Fibroblast of pulmonary artery (primary cell): ENCODE measurements at regions not wholly inside any gene's neighbourhood (a gene's known extent, or its start where the extent isn't known, plus 50 kb on each side); places are given as distances from the start of the nearest gene placed in this dataset.
"Not testable (repeated sequence)": the region's sequence is repeated elsewhere in the genome, so short reads cannot be mapped to it uniquely, and the experiment has no call there.

ENCODE experiments used
- DNase-seq: peaks from one replicate; pipeline ENCODE4 v3.0.0-alpha.2; 2010; ENCODE audit warnings: low read depth
- H3K4me3 ChIP-seq: replicated peaks from 2 replicates; pipeline ENCODE4 v1.5.1; 2011; ENCODE audit warnings: low read depth, mild to moderate bottlenecking, control low read depth, low read length, moderate library complexity
- TF ChIP-seq, protein P1 (sequence below): IDR thresholded peaks from 2 replicates; pipeline ENCODE4 v1.5.1; 2011; ENCODE audit warnings: mild to moderate bottlenecking, control low read depth, low read length, inconsistent platforms; ENCODE audit errors: missing control alignments

DNA sequence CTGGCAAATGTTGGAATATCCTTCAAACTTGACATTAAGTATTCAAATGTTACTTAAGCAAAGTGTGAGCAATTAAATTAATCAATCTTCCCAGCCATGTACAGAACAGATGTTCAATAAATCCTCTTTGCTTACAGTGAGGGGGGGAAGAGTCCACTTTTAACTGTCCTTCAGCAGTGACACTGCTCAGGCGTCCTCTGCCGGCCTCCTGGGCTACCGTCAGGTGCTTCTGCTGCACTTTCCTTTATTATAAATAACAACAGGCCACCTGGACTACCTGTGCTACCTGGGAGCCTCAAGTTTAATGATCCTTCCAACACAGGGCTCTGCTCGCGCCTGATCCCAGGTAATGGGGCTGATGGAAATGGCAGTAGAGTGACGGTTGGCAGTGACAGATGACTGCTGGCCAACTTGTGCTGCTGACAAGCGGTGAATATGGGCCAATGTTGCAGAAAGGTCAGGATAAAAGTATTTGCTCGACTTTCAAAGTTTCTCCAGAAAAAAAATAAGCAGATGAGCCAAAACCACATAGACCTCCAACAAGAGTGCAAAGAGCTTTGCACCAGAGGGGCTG lies 460.0 kb upstream of the ZNF507 start:
- H3K4me3 ChIP-seq: no peak overlapping the region
- no peak for DNase-seq
- TF ChIP-seq, protein P1, sequence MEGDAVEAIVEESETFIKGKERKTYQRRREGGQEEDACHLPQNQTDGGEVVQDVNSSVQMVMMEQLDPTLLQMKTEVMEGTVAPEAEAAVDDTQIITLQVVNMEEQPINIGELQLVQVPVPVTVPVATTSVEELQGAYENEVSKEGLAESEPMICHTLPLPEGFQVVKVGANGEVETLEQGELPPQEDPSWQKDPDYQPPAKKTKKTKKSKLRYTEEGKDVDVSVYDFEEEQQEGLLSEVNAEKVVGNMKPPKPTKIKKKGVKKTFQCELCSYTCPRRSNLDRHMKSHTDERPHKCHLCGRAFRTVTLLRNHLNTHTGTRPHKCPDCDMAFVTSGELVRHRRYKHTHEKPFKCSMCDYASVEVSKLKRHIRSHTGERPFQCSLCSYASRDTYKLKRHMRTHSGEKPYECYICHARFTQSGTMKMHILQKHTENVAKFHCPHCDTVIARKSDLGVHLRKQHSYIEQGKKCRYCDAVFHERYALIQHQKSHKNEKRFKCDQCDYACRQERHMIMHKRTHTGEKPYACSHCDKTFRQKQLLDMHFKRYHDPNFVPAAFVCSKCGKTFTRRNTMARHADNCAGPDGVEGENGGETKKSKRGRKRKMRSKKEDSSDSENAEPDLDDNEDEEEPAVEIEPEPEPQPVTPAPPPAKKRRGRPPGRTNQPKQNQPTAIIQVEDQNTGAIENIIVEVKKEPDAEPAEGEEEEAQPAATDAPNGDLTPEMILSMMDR: no peak

DNA sequence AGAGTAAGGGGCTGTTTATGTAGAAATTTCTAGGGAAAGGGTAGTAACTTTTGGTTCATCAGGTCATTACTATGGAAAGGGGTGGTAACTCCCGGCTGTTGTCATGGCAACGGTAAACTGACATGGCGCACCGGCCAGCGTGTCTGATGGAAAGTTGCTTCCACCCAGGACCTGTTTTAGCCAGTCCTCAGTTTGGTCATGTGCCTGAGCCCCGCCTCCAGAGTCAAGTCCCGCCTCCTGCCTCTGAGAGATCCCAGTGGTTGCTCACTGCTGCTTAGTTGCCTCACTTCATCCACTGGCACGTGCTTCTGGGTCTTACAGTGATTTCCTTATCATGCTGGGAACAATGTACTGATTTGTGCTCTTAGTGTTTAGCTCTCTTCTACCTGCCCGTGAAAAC lies 455.2 kb upstream of the ZNF507 start:
- TF ChIP-seq, protein P1: no peak
- no peak overlapping the region for H3K4me3 ChIP-seq

DNA sequence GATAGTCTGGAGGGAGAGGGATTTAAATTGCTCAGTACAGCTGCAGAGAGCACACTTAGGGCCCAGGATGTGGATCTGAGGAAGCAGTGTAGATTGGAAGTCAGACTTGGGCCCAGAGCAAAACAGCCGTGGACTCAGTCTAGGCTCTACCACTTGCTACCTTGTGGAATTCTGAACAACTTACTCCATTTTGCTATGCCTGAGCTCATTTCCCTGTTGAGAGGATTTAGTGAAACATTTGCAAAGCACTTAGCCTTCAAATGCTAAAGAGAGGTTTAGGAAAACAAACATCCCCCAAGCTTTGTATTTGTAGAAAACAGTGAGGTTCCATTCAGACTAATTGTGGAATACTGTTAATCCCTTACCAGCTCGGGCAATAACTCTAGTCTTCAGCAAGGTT lies 453.4 kb upstream of the ZNF507 start:
- TF ChIP-seq, protein P1: no peak
- no peak for DNase-seq
- H3K4me3 ChIP-seq: no peak overlapping the region

More for the DNA sequence above, 455.2 kb upstream of the ZNF507 start:
- no peak for DNase-seq

DNA sequence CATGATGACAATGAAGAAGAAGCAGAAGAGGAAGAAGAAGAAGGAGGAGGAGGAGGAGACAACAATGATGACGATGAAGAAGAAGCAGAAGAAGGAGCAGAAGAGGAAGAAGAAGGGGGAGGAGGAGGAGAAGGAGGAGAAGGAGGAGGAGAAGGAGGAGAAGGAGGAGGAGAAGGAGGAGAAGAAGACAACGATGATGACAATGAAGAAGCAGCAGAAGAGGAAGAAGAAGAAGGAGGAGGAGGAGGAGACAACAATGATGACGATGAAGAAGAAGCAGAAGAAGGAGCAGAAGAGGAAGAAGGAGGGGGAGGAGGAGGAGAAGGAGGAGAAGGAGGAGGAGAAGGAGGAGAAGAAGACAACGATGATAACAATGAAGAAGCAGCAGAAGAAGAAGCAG lies 451.9 kb upstream of the ZNF507 start:
- DNase-seq, H3K4me3 ChIP-seq: not testable (repeated sequence)

DNA sequence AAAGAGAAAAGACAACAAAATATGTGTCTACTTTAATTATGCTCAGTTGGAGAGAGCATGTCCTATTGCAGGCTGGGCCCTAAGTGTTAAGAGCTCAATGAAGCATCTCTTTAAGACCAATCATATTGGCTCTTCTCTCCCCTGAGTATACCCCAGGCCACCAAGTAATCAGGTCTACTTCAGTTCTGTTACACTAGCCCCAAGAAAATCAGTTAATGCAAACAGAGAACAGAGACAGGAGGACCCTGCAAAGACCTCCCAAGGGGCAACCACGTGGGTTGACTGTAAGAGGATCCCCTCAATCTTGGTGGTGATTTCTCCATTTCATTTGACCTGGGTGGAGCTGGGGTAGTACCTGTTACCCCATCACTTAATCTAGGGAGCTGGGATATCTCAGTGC lies 451.0 kb upstream of the ZNF507 start:
- no peak overlapping the region for H3K4me3 ChIP-seq
- DNase-seq: no peak
- TF ChIP-seq, protein P1: no peak

DNA sequence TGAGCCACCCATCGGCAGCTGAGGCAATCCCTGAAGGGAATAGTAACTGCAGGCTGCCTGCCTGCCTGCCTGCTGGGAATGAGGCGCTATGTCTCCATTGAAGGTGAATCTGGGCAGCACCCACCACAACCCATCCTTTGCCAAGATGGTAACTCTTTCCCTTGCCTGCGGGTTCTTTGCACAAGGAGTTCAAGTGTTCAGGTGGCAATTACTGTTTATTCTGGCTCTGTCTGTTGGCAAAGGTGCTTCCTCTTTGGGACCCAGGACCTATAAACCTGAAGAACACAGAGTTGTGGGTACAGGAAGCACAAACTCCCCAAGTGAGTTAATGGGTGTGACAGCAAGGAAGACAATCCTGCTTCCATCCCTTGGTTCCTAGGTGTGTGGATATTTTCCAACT lies 448.1 kb upstream of the ZNF507 start:
- no peak overlapping the region for H3K4me3 ChIP-seq
- no peak for DNase-seq
- TF ChIP-seq, protein P1: no peak

DNA sequence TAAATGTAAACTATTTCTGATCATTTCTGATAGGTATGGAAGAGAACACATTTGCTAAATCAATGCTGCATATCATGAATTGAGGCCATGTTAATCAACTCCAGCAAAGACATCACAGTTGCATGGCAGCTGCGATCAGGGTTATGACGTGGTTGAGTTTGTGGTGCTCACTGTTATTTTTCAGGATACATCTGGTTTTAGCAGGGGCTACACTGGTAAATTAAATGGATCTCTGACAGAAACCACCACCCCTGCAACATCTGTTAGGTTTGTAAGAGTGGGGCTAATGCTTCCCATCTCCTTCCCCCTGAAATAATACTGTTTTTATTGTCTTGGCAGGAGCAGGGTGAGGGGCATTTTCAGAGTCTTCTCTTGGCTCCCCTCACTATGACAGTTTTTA lies 444.4 kb upstream of the ZNF507 start:
- no peak for DNase-seq
- H3K4me3 ChIP-seq: no peak overlapping the region
- TF ChIP-seq, protein P1: no peak

DNA sequence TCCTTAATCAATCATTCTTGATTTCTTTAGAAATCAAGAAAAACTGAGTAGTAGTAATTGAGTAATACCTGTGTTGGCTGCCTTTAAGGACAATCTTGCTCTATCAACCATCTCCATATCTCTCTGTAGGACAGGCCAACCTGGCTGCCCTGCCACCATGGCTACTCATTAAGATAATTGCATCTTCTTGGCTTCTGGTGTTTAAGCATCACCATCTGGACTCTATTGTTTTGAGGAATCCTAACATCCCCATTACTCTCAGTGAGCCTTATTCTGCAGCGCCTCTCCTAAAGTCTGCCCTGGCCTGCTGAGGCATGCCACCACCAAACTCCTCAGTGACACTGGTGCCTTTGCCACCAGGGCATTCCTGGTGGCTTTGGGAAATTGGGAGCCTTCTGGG lies 442.6 kb upstream of the ZNF507 start:
- TF ChIP-seq, protein P1: no peak
- DNase-seq: no peak
- H3K4me3 ChIP-seq: no peak overlapping the region
